A549 (cell line): ENCODE measurements at regions not wholly inside any gene's neighbourhood (a gene's known extent, or its start where the extent isn't known, plus 50 kb on each side); places are given as distances from the start of the nearest gene placed in this dataset.

Experiments used
- CTCF ChIP-seq: fragments of >200 bp; sonication (Bioruptor Twin); formaldehyde crosslinking; IDR thresholded peaks from 3 replicates; pipeline ENCODE4 v1.5.1; 2016
- EP300 ChIP-seq, 2 experiments: fragments of >200 bp; sonication (Bioruptor Twin); formaldehyde crosslinking; IDR thresholded peaks; 2 replicates in 1 of 2; 3 replicates in 1 of 2; pipeline ENCODE4 v1.6.1; 2016 to 2017
- NR3C1 ChIP-seq: fragments of >200 bp; sonication (Bioruptor Twin); formaldehyde crosslinking; IDR thresholded peaks from 3 replicates; pipeline ENCODE4 v1.6.1; 2017
- ZFP36 ChIP-seq: fragments of 450-650 bp; IDR thresholded peaks from 2 replicates; pipeline ENCODE4 v1.6.1; 2014; ENCODE audit warnings: borderline replicate concordance; ENCODE audit not compliant: partially characterized antibody
- TF ChIP-seq, protein P1 (sequence below): fragments of 450-650 bp; IDR thresholded peaks from 2 replicates; pipeline ENCODE4 v1.6.1; 2014; ENCODE audit warnings: antibody characterized with exemption

GRCh38 chr9:25480696-25481095, 197.5 kb downstream of the TUSC1 start:
- TF ChIP-seq ZFP36 = no peak
- TF ChIP-seq, protein P1, sequence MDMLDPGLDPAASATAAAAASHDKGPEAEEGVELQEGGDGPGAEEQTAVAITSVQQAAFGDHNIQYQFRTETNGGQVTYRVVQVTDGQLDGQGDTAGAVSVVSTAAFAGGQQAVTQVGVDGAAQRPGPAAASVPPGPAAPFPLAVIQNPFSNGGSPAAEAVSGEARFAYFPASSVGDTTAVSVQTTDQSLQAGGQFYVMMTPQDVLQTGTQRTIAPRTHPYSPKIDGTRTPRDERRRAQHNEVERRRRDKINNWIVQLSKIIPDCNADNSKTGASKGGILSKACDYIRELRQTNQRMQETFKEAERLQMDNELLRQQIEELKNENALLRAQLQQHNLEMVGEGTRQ = no peak
- TF ChIP-seq CTCF = no peak
- TF ChIP-seq EP300 (IDR thresholded peaks at IDR 0.05) = no peak
- TF ChIP-seq NR3C1 = no peak
